ENCODE measurements at regions not wholly inside any gene's neighbourhood (a gene's known extent, or its start where the extent isn't known, plus 50 kb on each side); places are given as distances from the start of the nearest gene placed in this dataset.

- TF ChIP-seq, protein P1, sequence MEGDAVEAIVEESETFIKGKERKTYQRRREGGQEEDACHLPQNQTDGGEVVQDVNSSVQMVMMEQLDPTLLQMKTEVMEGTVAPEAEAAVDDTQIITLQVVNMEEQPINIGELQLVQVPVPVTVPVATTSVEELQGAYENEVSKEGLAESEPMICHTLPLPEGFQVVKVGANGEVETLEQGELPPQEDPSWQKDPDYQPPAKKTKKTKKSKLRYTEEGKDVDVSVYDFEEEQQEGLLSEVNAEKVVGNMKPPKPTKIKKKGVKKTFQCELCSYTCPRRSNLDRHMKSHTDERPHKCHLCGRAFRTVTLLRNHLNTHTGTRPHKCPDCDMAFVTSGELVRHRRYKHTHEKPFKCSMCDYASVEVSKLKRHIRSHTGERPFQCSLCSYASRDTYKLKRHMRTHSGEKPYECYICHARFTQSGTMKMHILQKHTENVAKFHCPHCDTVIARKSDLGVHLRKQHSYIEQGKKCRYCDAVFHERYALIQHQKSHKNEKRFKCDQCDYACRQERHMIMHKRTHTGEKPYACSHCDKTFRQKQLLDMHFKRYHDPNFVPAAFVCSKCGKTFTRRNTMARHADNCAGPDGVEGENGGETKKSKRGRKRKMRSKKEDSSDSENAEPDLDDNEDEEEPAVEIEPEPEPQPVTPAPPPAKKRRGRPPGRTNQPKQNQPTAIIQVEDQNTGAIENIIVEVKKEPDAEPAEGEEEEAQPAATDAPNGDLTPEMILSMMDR (IDR thresholded peaks at IDR 0.05; ENCODE audit: extremely low read depth in 1 of 2, insufficient read depth in 1 of 2, low read depth in 1 of 2, low read length in 2 of 2): no peak
- no peak for TF ChIP-seq POLR2A (IDR thresholded peaks at IDR 0.05; ENCODE audit: low read depth, low read length)
- no peak for TF ChIP-seq EZH2 (IDR thresholded peaks at IDR 0.05; ENCODE audit: borderline replicate concordance, low read depth, low read length, severe bottlenecking)
- TF ChIP-seq POLR2AphosphoS5 (IDR thresholded peaks at IDR 0.05; ENCODE audit: insufficient read depth, low read depth, low read length): no peak
Observed at GRCh38 chr5:164748861-164749260, 1243.4 kb downstream of the MAT2B start.

All from endothelial cell of umbilical vein (primary cell).